Left colon (tissue), 2 donors: ENCODE measurements at regions not wholly inside any gene's neighbourhood (a gene's known extent, or its start where the extent isn't known, plus 50 kb on each side); places are given as distances from the start of the nearest gene placed in this dataset.

Source experiments
- ATAC-seq: fragments of 200-7000 bp; cut with Tn5 transposase; one replicate; pipeline ENCODE4 v1.9.1; 2020; ENCODE audit warnings: mild to moderate bottlenecking, moderate library complexity
- DNase-seq, 2 donors: peaks; one replicate each; pipeline ENCODE4 v3.0.0-alpha.2; 2020
- intact Hi-C, 2 donors: fragments of 100-400 bp; cut with DNase I in 1 of 2; cut with micrococcal nuclease in 1 of 2; formaldehyde crosslinking; loops; one replicate each; pipeline versions ENCODE4 v1.11.2 to v1.14.0; 2022; cut with DNase I, micrococcal nuclease
- donor health status: DM: no; HTN: no; CAD: no.
- donor health status: DM: yes; HTN: yes; CAD: no.

GRCh38 chr2:66382091-66382490 is 52.8 kb upstream of the MEIS1 start:
- DNase-seq (no peak), ATAC-seq (no peak)
- intact Hi-C loops = no loop called here

- intact Hi-C loops = no loop called here
- DNase-seq = no peak
- no peak for ATAC-seq
These were observed 55.5 kb upstream of the MEIS1 start for GRCh38 chr2:66379473-66379872.

GRCh38 chr2:66377832-66378231 is 57.1 kb upstream of the MEIS1 start:
- ATAC-seq = no peak
- no peak for DNase-seq
- intact Hi-C loops = no loop called here

- ATAC-seq = no peak
- intact Hi-C loops = no loop called here
These were observed 64.1 kb upstream of the MEIS1 start for GRCh38 chr2:66370824-66371223.

GRCh38 chr2:66366619-66367018 is 68.3 kb upstream of the MEIS1 start:
- DNase-seq (no peak), ATAC-seq (no peak)
- intact Hi-C loops = no loop called here

More at GRCh38 chr2:66370824-66371223, 64.1 kb upstream of the MEIS1 start:
- no peak for DNase-seq

GRCh38 chr2:66364495-66365333 is 70.2 kb upstream of the MEIS1 start:
- intact Hi-C loops = no loop called here
- ATAC-seq = no peak
- DNase-seq = peak in 1 of 2 donors; percentile 4

GRCh38 chr2:66362701-66363100 is 72.2 kb upstream of the MEIS1 start:
- DNase-seq (no peak), ATAC-seq (no peak)
- intact Hi-C loops = no loop called here

- ATAC-seq = no peak
- intact Hi-C loops = no loop called here
- no peak for DNase-seq
These were observed 88.7 kb upstream of the MEIS1 start for GRCh38 chr2:66346231-66346664.

GRCh38 chr2:66344087-66344663 is 90.8 kb upstream of the MEIS1 start:
- intact Hi-C loops = no loop called here
- no peak for ATAC-seq

GRCh38 chr2:66343259-66343658 is 91.7 kb upstream of the MEIS1 start:
- intact Hi-C loops = no loop called here
- no peak for DNase-seq
- ATAC-seq = no peak

More at GRCh38 chr2:66344087-66344663, 90.8 kb upstream of the MEIS1 start:
- DNase-seq = no peak

GRCh38 chr2:66340521-66340920 is 94.4 kb upstream of the MEIS1 start:
- ATAC-seq (no peak), DNase-seq (no peak)
- intact Hi-C loops = no loop called here

GRCh38 chr2:66334237-66335029 is 100.5 kb upstream of the MEIS1 start:
- ATAC-seq (no peak), DNase-seq (no peak)
- intact Hi-C loops = no loop called here

- DNase-seq (no peak), ATAC-seq (no peak)
- intact Hi-C loops = no loop called here
These were observed 103.7 kb upstream of the MEIS1 start for GRCh38 chr2:66331176-66331575.

GRCh38 chr2:66329081-66329605 is 105.8 kb upstream of the MEIS1 start:
- intact Hi-C loops = no loop called here
- DNase-seq = no peak
- no peak for ATAC-seq

- ATAC-seq = no peak
- intact Hi-C loops = no loop called here
- DNase-seq = no peak
These were observed 107.7 kb upstream of the MEIS1 start for GRCh38 chr2:66327066-66327740.

- ATAC-seq (no peak), DNase-seq (no peak)
- intact Hi-C loops = no loop called here
These were observed 109.9 kb upstream of the MEIS1 start for GRCh38 chr2:66324909-66325528.

- ATAC-seq (no peak), DNase-seq (no peak)
- intact Hi-C loops = no loop called here
These were observed 110.6 kb upstream of the MEIS1 start for GRCh38 chr2:66324356-66324755.

- no peak for ATAC-seq
- intact Hi-C loops = no loop called here
- DNase-seq = no peak
These were observed 111.5 kb upstream of the MEIS1 start for GRCh38 chr2:66323406-66323805.
